ENCODE measurements at regions not wholly inside any gene's neighbourhood (a gene's known extent, or its start where the extent isn't known, plus 50 kb on each side); places are given as distances from the start of the nearest gene placed in this dataset.

DNA sequence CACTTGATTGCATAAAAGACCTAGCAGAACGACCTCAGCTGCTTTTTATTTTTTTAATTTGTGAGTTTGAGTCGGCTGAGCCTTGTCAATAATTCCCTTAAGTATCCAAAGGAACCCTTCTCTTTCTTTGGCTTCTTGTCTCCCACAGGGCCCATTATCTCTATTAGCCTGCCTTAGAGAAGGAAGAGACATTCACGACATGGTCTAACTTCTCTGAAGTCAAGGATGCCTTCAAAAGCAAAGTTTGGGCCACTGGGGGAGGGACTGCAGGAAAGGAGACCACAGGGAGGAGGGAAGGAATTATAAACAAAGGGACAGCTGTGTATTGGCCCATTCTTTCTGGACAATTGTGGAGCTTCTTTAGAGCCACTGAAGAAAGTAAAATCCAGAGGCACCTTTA, 126.4 kb downstream of the BRMS1L start:
- POLR2A ChIA-PET = no interaction called here
- CTCF ChIA-PET = no interaction called here
- H3K9me3 ChIP-seq = no peaks in the 10 kb centered on the region
- peaks cover 30% of the 10 kb centered on the region; the same call in 1 of the 2 replicates for H3K27me3 ChIP-seq (ENCODE audit: insufficient read depth)
- H4K20me1 ChIP-seq (ENCODE audit: insufficient read depth) = no peaks in the 10 kb centered on the region
- WGBS (ENCODE audit: low lambda C conversion rate) = 4% methylated on average over 3 of the region's 3 CpGs
- H3K4me3 ChIP-seq (ENCODE audit: low read depth in 2 of 2, low read length in 1 of 2) = no peak overlapping the region
- H3K4me2 ChIP-seq = no peak overlapping the region
- no peaks in the 10 kb centered on the region for H3K36me3 ChIP-seq (replicated peaks in 1 of 2; ENCODE audit: control insufficient read depth in 1 of 2, insufficient read depth in 2 of 2, low read length in 1 of 2)
- no peak for DNase-seq
- H3K79me2 ChIP-seq (ENCODE audit: insufficient read depth) = no peaks in the 10 kb centered on the region
- no peak overlapping the region for H2AFZ ChIP-seq (ENCODE audit: low read depth)
- no peaks in the 10 kb centered on the region for H3F3A ChIP-seq (replicated peaks; ENCODE audit: insufficient read depth)
- no peak overlapping the region for H3K27ac ChIP-seq (ENCODE audit: low read depth in 2 of 2, low read length in 1 of 2)
- H3K9me2 ChIP-seq = no peaks in the 10 kb centered on the region
- H3K4me1 ChIP-seq (ENCODE audit: control insufficient read depth in 1 of 2, insufficient read depth in 2 of 2, low read depth in 1 of 2, low read length in 1 of 2) = no peaks in the 10 kb centered on the region
- no peak for TF ChIP-seq SIN3A (IDR thresholded peaks at IDR 0.05; ENCODE audit: borderline replicate concordance, low read depth, low read length)
- no peak for TF ChIP-seq EZH2phosphoT487 (IDR thresholded peaks at IDR 0.05; ENCODE audit: borderline replicate concordance, low read depth)
- TF ChIP-seq EP300 (IDR thresholded peaks at IDR 0.05; ENCODE audit: borderline replicate concordance in 1 of 2, low read depth in 1 of 2, low read length in 1 of 2) = no peak
- TF ChIP-seq, protein P1, sequence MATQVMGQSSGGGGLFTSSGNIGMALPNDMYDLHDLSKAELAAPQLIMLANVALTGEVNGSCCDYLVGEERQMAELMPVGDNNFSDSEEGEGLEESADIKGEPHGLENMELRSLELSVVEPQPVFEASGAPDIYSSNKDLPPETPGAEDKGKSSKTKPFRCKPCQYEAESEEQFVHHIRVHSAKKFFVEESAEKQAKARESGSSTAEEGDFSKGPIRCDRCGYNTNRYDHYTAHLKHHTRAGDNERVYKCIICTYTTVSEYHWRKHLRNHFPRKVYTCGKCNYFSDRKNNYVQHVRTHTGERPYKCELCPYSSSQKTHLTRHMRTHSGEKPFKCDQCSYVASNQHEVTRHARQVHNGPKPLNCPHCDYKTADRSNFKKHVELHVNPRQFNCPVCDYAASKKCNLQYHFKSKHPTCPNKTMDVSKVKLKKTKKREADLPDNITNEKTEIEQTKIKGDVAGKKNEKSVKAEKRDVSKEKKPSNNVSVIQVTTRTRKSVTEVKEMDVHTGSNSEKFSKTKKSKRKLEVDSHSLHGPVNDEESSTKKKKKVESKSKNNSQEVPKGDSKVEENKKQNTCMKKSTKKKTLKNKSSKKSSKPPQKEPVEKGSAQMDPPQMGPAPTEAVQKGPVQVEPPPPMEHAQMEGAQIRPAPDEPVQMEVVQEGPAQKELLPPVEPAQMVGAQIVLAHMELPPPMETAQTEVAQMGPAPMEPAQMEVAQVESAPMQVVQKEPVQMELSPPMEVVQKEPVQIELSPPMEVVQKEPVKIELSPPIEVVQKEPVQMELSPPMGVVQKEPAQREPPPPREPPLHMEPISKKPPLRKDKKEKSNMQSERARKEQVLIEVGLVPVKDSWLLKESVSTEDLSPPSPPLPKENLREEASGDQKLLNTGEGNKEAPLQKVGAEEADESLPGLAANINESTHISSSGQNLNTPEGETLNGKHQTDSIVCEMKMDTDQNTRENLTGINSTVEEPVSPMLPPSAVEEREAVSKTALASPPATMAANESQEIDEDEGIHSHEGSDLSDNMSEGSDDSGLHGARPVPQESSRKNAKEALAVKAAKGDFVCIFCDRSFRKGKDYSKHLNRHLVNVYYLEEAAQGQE (IDR thresholded peaks at IDR 0.05; ENCODE audit: low read depth, low read length) = no peak
- TF ChIP-seq RXRA (IDR thresholded peaks at IDR 0.05; ENCODE audit: borderline replicate concordance, low read depth) = no peak
- TF ChIP-seq, protein P2, sequence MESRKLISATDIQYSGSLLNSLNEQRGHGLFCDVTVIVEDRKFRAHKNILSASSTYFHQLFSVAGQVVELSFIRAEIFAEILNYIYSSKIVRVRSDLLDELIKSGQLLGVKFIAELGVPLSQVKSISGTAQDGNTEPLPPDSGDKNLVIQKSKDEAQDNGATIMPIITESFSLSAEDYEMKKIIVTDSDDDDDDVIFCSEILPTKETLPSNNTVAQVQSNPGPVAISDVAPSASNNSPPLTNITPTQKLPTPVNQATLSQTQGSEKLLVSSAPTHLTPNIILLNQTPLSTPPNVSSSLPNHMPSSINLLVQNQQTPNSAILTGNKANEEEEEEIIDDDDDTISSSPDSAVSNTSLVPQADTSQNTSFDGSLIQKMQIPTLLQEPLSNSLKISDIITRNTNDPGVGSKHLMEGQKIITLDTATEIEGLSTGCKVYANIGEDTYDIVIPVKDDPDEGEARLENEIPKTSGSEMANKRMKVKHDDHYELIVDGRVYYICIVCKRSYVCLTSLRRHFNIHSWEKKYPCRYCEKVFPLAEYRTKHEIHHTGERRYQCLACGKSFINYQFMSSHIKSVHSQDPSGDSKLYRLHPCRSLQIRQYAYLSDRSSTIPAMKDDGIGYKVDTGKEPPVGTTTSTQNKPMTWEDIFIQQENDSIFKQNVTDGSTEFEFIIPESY (IDR thresholded peaks at IDR 0.05; ENCODE audit: borderline replicate concordance, low read depth) = no peak
- no peak for TF ChIP-seq TEAD4 (IDR thresholded peaks at IDR 0.05; ENCODE audit: borderline replicate concordance, insufficient read depth)
- TF ChIP-seq RAD21 (IDR thresholded peaks at IDR 0.05; ENCODE audit: low read length) = no peak
- no peak for TF ChIP-seq RFX5 (IDR thresholded peaks at IDR 0.05; ENCODE audit: low read length)
- no peak for TF ChIP-seq TCF12 (IDR thresholded peaks at IDR 0.05)
- TF ChIP-seq TAF1 (IDR thresholded peaks at IDR 0.05; ENCODE audit: borderline replicate concordance, low read depth, low read length) = no peak
- TF ChIP-seq NFIC (IDR thresholded peaks at IDR 0.05; ENCODE audit: borderline replicate concordance) = no peak
- TF ChIP-seq, protein P3, sequence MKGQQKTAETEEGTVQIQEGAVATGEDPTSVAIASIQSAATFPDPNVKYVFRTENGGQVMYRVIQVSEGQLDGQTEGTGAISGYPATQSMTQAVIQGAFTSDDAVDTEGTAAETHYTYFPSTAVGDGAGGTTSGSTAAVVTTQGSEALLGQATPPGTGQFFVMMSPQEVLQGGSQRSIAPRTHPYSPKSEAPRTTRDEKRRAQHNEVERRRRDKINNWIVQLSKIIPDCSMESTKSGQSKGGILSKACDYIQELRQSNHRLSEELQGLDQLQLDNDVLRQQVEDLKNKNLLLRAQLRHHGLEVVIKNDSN (IDR thresholded peaks at IDR 0.05; ENCODE audit: borderline replicate concordance, low read depth) = no peak
- no peak overlapping the region for H3K9ac ChIP-seq
